Activated B cell treated with CpG ODN at 0.5 μM for 24 hours (primary cell): ENCODE measurements at regions not wholly inside any gene's neighbourhood (a gene's known extent, or its start where the extent isn't known, plus 50 kb on each side); places are given as distances from the start of the nearest gene placed in this dataset.
"Not testable (repeated sequence)": the region's sequence is repeated elsewhere in the genome, so short reads cannot be mapped to it uniquely, and the experiment has no call there.

Experiments used
- ATAC-seq: fragments of 200-7000 bp; cut with Tn5 transposase; one replicate; pipeline ENCODE4 v1.10.0; 2021; ENCODE audit warnings: low read depth, mild to moderate bottlenecking, moderate library complexity
- CTCF ChIA-PET: fragments of 350-600 bp; sonication (Branson Sonifier 250); formaldehyde crosslinking; loops from one replicate; lab custom pipeline; 2021; ENCODE audit warnings: antibody characterized with exemption; lab: Charles Lee
- POLR2A ChIA-PET: fragments of 350-600 bp; sonication (Branson Sonifier 250); formaldehyde crosslinking; loops from one replicate; lab custom pipeline; 2021; ENCODE audit warnings: antibody characterized with exemption; lab: Charles Lee
- DNase-seq: peaks from one replicate; pipeline ENCODE4 v3.0.0; 2022
- H3K27ac Mint-ChIP-seq: one replicate; pipeline ENCODE4 v1.8.0; 2020; ENCODE audit warnings: mixed read lengths
- H3K27me3 Mint-ChIP-seq: one replicate; pipeline ENCODE4 v1.8.0; 2021; ENCODE audit warnings: mixed read lengths
- H3K36me3 Mint-ChIP-seq: one replicate; pipeline ENCODE4 v1.8.0; 2021; ENCODE audit warnings: low read depth, mixed read lengths
- H3K4me1 Mint-ChIP-seq: one replicate; pipeline ENCODE4 v1.8.0; 2021; ENCODE audit warnings: mixed read lengths
- H3K4me3 Mint-ChIP-seq: one replicate; pipeline ENCODE4 v1.8.0; 2020; ENCODE audit warnings: mild to moderate bottlenecking, mixed read lengths
- H3K9me3 Mint-ChIP-seq: one replicate; pipeline ENCODE4 v1.8.0; 2020; ENCODE audit warnings: mixed read lengths
- CTCF ChIP-seq: fragments of 200-600 bp; IDR thresholded peaks from one replicate; pipeline ENCODE4 v1.8.0; 2022; ENCODE audit warnings: antibody characterized with exemption, mild to moderate bottlenecking
- intact Hi-C: fragments of 100-400 bp; cut with micrococcal nuclease; formaldehyde crosslinking; loops from one replicate; pipeline ENCODE4 v1.15.1; 2024

DNA sequence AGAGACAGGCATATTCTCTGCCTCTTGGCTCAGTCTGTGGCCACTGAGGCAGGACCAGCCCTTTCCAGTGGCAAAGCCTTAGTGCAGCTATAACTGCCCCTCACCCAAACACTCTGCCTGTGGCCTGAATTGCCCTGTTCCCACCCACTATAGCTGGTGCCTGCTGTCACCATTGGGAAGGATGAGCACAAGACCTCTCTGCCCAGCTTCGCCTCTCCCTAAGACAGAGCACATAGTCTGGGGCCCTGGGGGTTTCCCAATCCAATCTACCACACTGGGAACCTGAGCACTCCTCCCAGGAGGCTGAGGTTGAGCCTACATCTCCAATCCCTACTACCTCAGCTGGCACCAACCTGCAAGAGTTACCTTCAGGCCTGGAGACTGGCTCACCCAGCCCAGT lies 670.4 kb downstream of the JRKL start:
- intact Hi-C loops = loop anchor here (5.0 kb wide), 1 partner anchor 43 kb away; no protein-coding TSS in a partner anchor
- no peak for ATAC-seq
- Mint-ChIP-seq H3K36me3 (no peaks in the 10 kb centered on the region), H3K27ac (no peak overlapping the region), H3K4me1 (no peaks in the 10 kb centered on the region), H3K9me3 (peaks cover 25% of the 10 kb centered on the region), H3K27me3 (no peaks in the 10 kb centered on the region), H3K4me3 (no peak overlapping the region)
- ChIA-PET POLR2A (no interaction called here), CTCF (no interaction called here)
- no peak for DNase-seq
- TF ChIP-seq CTCF = no peak

- ChIA-PET POLR2A (no interaction called here), CTCF (no interaction called here)
- Mint-ChIP-seq H3K27me3 (no peaks in the 10 kb centered on the region), H3K27ac (no peak overlapping the region), H3K9me3 (peaks cover 37% of the 10 kb centered on the region), H3K4me1 (no peaks in the 10 kb centered on the region), H3K4me3 (no peak overlapping the region), H3K36me3 (peaks cover 1% of the 10 kb centered on the region)
- no peak for ATAC-seq
- no peak for DNase-seq
- intact Hi-C loops = no loop called here
- TF ChIP-seq CTCF = no peak
Observed at GRCh38 chr11:97069160-97069559, 679.3 kb downstream of the JRKL start.

- H3K4me1 Mint-ChIP-seq = no peaks in the 10 kb centered on the region
- no peak overlapping the region for H3K4me3 Mint-ChIP-seq
- intact Hi-C loops = no loop called here
- no peak for ATAC-seq
- TF ChIP-seq CTCF = no peak
- POLR2A ChIA-PET = no interaction called here
- H3K27me3 Mint-ChIP-seq = no peaks in the 10 kb centered on the region
- H3K27ac Mint-ChIP-seq = no peak overlapping the region
- CTCF ChIA-PET = no interaction called here
- DNase-seq = no peak
- peaks cover 1% of the 10 kb centered on the region for H3K36me3 Mint-ChIP-seq
- peaks cover 41% of the 10 kb centered on the region for H3K9me3 Mint-ChIP-seq
Observed at GRCh38 chr11:97072420-97072819, 682.6 kb downstream of the JRKL start.

- DNase-seq, ATAC-seq, H3K27me3 Mint-ChIP-seq, H3K4me3 Mint-ChIP-seq, H3K4me1 Mint-ChIP-seq, H3K36me3 Mint-ChIP-seq, CTCF ChIA-PET, H3K27ac Mint-ChIP-seq, intact Hi-C loops, POLR2A ChIA-PET: not testable (repeated sequence)
- H3K9me3 Mint-ChIP-seq = peaks cover 23% of the 10 kb centered on the region
Observed at GRCh38 chr11:97076666-97077065, 686.9 kb downstream of the JRKL start.

DNA sequence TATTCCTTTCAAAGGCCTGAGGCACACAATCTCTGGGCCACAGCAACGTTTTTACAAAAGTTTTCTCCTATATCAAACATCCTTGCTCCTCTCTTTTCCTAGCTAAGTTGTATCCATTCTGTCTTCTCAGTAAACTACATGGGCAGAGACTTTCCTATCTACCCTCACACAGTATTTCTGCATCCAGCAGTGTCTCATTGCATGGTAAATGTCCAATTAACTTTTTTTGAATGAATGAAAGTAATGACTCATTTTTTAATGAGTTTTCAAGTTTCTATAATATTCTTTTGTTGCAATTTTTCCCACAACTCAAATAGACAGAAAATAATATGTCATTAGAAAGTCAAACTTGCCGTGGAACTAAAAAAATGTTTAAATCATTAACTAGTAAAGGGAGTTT lies 688.6 kb downstream of the JRKL start:
- H3K36me3 Mint-ChIP-seq = no peaks in the 10 kb centered on the region
- intact Hi-C loops = no loop called here
- H3K27me3 Mint-ChIP-seq = no peaks in the 10 kb centered on the region
- no peaks in the 10 kb centered on the region for H3K4me1 Mint-ChIP-seq
- DNase-seq = no peak
- no peak overlapping the region for H3K4me3 Mint-ChIP-seq
- H3K9me3 Mint-ChIP-seq = peaks cover 11% of the 10 kb centered on the region
- TF ChIP-seq CTCF = no peak
- no peak overlapping the region for H3K27ac Mint-ChIP-seq
- ATAC-seq = no peak
- ChIA-PET POLR2A (no interaction called here), CTCF (no interaction called here)

DNA sequence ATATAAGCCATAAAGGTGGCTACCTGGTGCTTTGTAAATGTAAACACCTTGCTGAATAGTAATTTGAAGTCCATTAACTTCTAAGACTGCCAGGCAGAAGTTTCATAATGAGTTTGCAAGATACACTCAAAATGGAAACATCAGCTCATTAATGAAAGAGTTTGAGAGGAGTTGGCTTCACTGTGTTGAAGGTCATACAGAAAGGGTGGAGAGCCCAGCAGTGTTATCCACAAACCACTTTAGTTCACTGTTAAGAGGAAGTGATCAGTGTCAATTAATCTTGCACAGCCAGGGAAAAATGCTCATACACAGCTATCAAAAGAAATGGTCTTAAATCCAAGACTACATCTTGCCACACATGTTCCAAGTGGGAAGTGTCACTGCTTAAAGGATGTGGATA lies 689.4 kb downstream of the JRKL start:
- Mint-ChIP-seq H3K27me3 (no peaks in the 10 kb centered on the region), H3K36me3 (no peaks in the 10 kb centered on the region), H3K4me3 (no peak overlapping the region), H3K27ac (no peak overlapping the region), H3K4me1 (no peaks in the 10 kb centered on the region), H3K9me3 (peaks cover 9% of the 10 kb centered on the region)
- ATAC-seq = no peak
- DNase-seq = no peak
- no peak for TF ChIP-seq CTCF
- ChIA-PET POLR2A (no interaction called here), CTCF (no interaction called here)
- intact Hi-C loops = no loop called here
